Effector memory CD4-positive, alpha-beta T cell (primary cell): ENCODE measurements at regions not wholly inside any gene's neighbourhood (a gene's known extent, or its start where the extent isn't known, plus 50 kb on each side); places are given as distances from the start of the nearest gene placed in this dataset.

Experiments used
- DNase-seq, 3 donors: peaks; one replicate each; pipeline ENCODE4 v3.0.0-alpha.2; 2020
- H3K27ac ChIP-seq: 2 replicates; pipeline ENCODE4 v1.7.0; 2013; ENCODE audit warnings: mild to moderate bottlenecking, low read length, moderate library complexity; ENCODE audit not compliant: insufficient read depth, poor library complexity, severe bottlenecking
- H3K27me3 ChIP-seq: replicated peaks from 2 replicates; pipeline ENCODE4 v1.7.0; 2013; ENCODE audit warnings: mild to moderate bottlenecking, low read length; ENCODE audit not compliant: insufficient read depth, control insufficient read depth, poor library complexity, severe bottlenecking
- H3K36me3 ChIP-seq: 2 replicates; pipeline ENCODE4 v1.7.0; 2013; ENCODE audit warnings: mild to moderate bottlenecking, low read length, moderate library complexity; ENCODE audit not compliant: control insufficient read depth, insufficient read depth
- H3K4me1 ChIP-seq: 2 replicates; pipeline ENCODE4 v1.7.0; 2013; ENCODE audit warnings: low read length, mild to moderate bottlenecking; ENCODE audit not compliant: control insufficient read depth, insufficient read depth, poor library complexity, severe bottlenecking
- H3K4me3 ChIP-seq: 2 replicates; pipeline ENCODE4 v1.7.0; 2013; ENCODE audit warnings: low read length, low read depth, mild to moderate bottlenecking; ENCODE audit not compliant: insufficient read depth, poor library complexity, severe bottlenecking
- H3K9me3 ChIP-seq: 2 replicates; pipeline ENCODE4 v1.7.0; 2013; ENCODE audit warnings: mild to moderate bottlenecking, low read length, moderate library complexity; ENCODE audit not compliant: control insufficient read depth

DNA sequence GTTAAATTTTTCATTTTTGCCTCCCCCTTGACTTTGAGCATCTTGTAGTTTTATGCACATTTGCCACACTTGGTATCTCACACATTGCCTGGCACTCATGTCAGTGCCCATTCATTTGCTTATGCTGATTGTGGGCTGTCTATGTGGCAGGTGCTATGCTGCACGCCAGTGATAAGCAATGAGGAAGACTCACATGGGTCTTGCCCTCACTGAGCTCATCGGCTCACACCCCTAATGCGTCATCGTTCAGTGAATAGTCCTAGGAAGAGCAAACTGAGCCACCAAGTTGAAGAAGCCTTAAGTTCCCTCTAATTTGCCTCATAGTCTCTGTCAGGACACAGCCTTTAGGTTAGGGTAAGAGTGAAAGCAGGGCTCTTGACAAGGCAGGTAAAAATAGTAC, 209.4 kb upstream of the IL12B start:
- no peaks in the 10 kb centered on the region for H3K27me3 ChIP-seq
- H3K9me3 ChIP-seq: no peaks in the 10 kb centered on the region
- H3K4me1 ChIP-seq: no peaks in the 10 kb centered on the region
- no peak overlapping the region for H3K27ac ChIP-seq
- DNase-seq: no peak
- H3K4me3 ChIP-seq: no peak overlapping the region
- no peaks in the 10 kb centered on the region for H3K36me3 ChIP-seq

GRCh38 chr5:159543326-159543725, 213.0 kb upstream of the IL12B start:
- H3K4me3 ChIP-seq: no peak overlapping the region
- H3K27me3 ChIP-seq: no peaks in the 10 kb centered on the region
- no peaks in the 10 kb centered on the region for H3K4me1 ChIP-seq
- no peaks in the 10 kb centered on the region for H3K9me3 ChIP-seq
- no peak overlapping the region for H3K27ac ChIP-seq
- H3K36me3 ChIP-seq: no peaks in the 10 kb centered on the region
- DNase-seq: no peak

DNA sequence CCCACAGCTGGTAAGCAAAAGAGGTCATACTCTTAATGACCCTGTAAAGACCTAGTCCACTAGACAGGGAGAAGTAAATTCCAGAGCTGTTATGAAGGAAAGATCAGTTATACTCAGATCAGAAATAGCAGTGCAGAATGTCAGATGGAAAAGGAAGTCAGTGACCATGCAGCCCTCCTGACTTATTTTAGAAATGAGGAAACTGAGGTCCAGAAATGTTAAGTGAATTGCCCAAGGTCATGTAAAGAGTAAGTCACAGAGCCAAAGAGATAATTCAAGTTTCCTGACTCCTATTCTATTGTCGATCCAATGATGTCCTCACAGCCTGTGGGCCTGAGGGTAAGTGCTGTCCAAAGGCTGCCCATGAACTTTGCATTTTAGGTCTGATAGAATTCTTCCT, 214.9 kb upstream of the IL12B start:
- H3K4me1 ChIP-seq: no peaks in the 10 kb centered on the region
- no peak for DNase-seq
- no peak overlapping the region for H3K4me3 ChIP-seq
- H3K36me3 ChIP-seq: no peaks in the 10 kb centered on the region
- no peak overlapping the region for H3K27ac ChIP-seq
- H3K9me3 ChIP-seq: no peaks in the 10 kb centered on the region
- no peaks in the 10 kb centered on the region for H3K27me3 ChIP-seq

DNA sequence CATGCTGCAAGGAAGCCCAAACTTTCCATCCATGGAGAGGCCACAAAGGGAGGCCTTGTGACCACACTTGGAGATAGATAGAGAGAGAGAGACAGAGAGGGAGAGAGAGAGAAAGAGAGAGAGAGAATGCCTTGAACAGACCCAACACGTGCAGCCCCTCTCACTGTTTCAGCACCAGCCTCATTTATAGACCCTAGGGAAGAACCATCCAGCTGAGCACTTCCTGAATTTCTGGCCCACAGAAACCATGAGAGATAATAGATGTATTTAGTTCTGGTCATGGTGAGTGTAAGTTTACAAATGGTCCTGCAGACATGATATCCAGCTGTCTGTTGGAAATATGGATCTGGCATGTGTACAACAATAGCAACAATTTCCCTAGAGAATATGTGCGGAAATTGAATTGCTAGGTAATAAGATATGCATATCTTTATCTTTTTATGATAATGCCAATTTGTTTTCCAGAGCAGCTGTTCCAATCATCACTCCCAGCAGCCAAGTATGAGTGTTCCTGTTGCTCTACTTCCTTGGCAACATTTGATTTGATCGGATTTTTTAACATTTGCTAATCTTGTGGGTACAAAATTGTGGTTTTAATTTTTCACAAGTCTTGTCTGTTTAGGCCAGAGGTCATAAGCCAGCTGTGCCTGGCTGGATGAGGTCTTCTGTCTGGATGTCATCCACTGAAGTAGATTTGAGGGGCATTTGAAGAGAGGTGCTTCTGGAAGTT, 217.3 kb upstream of the IL12B start:
- DNase-seq: no peak
- Histone ChIP-seq H3K27me3 (no peaks in the 10 kb centered on the region), H3K36me3 (no peaks in the 10 kb centered on the region), H3K27ac (no peak overlapping the region), H3K9me3 (no peaks in the 10 kb centered on the region), H3K4me1 (no peaks in the 10 kb centered on the region), H3K4me3 (no peak overlapping the region)

DNA sequence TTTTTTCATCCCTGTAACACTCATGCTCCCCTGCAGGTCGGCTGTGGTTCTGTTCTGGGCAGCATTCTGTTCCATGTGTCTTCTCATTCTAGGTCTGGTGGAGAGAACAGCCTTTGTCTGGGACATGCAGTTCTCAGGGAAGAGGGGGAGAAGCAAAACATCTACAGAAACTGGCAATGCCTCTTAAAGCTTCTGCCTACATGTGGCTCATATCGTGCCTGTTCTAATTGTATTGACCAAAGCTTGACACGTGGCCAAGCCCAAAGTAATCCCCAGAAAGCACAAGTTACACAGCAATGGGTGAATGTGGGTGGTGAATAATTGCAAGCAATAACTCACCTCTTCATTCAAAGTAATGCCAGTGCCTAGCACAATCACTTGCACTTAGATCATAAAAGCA, 218.2 kb upstream of the IL12B start:
- Histone ChIP-seq H3K4me3 (no peak overlapping the region), H3K9me3 (no peaks in the 10 kb centered on the region), H3K27me3 (no peaks in the 10 kb centered on the region), H3K27ac (no peak overlapping the region), H3K4me1 (no peaks in the 10 kb centered on the region), H3K36me3 (no peaks in the 10 kb centered on the region)
- DNase-seq: no peak

DNA sequence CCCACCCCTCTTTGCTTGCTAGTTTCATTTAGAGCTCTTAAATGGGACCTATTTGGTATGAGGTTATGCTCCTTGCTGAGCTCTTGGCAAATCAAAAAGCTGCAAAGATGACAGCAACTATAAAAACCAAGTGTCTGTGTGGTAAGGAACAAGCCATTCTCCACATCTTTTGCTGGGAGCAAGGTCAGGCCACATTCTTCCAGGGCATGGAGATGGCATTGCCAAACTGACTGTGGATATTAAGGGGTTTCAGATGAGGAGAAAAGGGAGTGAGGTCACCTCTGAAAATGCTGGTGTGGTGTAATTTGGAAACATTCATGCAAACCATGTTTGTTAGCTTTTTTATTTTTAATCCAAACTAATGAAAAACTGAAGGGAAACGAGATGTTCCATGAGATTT, 218.8 kb upstream of the IL12B start:
- no peak for DNase-seq
- no peaks in the 10 kb centered on the region for H3K9me3 ChIP-seq
- H3K4me1 ChIP-seq: no peaks in the 10 kb centered on the region
- no peak overlapping the region for H3K27ac ChIP-seq
- H3K4me3 ChIP-seq: no peak overlapping the region
- no peaks in the 10 kb centered on the region for H3K36me3 ChIP-seq
- no peaks in the 10 kb centered on the region for H3K27me3 ChIP-seq

DNA sequence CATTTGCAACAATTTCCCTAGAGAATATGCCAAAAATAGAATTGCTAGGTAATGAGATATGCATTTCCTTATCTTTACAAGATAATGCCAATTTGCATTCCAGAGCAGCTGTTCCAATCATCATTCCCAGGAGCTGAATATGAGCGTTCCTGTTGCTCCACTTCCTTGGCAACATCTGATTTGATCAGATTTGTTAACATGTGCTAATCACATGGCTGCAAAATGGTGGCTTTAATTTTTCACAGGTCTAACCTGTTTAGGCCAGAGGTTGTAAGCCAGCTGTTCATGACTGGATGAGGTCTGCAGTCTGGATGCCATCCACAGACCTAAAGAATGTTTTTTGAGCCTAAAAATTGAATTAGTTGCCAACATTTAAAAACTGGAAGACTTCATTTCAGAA, 220.7 kb upstream of the IL12B start:
- Histone ChIP-seq H3K27me3 (no peaks in the 10 kb centered on the region), H3K27ac (no peak overlapping the region), H3K9me3 (no peaks in the 10 kb centered on the region), H3K4me1 (no peaks in the 10 kb centered on the region), H3K4me3 (no peak overlapping the region), H3K36me3 (no peaks in the 10 kb centered on the region)
- DNase-seq: no peak

DNA sequence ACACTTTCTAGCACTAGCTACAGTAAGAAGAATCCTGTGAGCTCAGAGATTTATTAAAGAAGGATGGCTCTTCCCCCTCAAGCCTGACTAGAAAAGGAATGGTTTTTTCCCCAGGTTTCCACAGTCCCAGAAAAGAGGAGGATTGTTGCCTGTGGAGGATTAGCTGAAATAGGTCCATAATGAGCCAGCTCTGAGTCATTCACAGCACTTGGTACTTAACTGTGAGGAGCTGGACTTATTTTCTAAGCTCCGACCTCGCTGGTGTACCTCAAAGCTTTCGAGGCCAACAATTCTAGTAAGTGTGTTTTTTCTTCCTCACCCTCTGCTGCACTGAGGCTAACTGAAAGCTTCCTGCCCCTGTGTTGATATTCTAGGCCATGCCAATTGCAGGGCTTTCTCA, 222.5 kb upstream of the IL12B start:
- H3K36me3 ChIP-seq: no peaks in the 10 kb centered on the region
- H3K9me3 ChIP-seq: no peaks in the 10 kb centered on the region
- H3K4me1 ChIP-seq: no peaks in the 10 kb centered on the region

GRCh38 chr5:159553792-159554191, 223.5 kb upstream of the IL12B start:
- no peaks in the 10 kb centered on the region for H3K4me1 ChIP-seq

More for the DNA sequence above, 222.5 kb upstream of the IL12B start:
- Histone ChIP-seq H3K27me3 (no peaks in the 10 kb centered on the region), H3K4me3 (no peak overlapping the region), H3K27ac (no peak overlapping the region)
- no peak for DNase-seq

GRCh38 chr5:159555084-159555483, 224.8 kb upstream of the IL12B start:
- H3K9me3 ChIP-seq: no peaks in the 10 kb centered on the region
- no peak overlapping the region for H3K4me3 ChIP-seq
- no peaks in the 10 kb centered on the region for H3K4me1 ChIP-seq
- H3K27me3 ChIP-seq: no peaks in the 10 kb centered on the region
- H3K27ac ChIP-seq: no peak overlapping the region
- no peaks in the 10 kb centered on the region for H3K36me3 ChIP-seq
- DNase-seq: no peak

More at GRCh38 chr5:159553792-159554191, 223.5 kb upstream of the IL12B start:
- no peaks in the 10 kb centered on the region for H3K36me3 ChIP-seq
- no peak for DNase-seq
- no peaks in the 10 kb centered on the region for H3K9me3 ChIP-seq
- H3K27ac ChIP-seq: no peak overlapping the region
- no peak overlapping the region for H3K4me3 ChIP-seq
- H3K27me3 ChIP-seq: no peaks in the 10 kb centered on the region
